Mesenteric fat pad (tissue), 1 donor: ENCODE measurements at regions not wholly inside any gene's neighbourhood (a gene's known extent, or its start where the extent isn't known, plus 50 kb on each side); places are given as distances from the start of the nearest gene placed in this dataset.
"Not testable (repeated sequence)": the region's sequence is repeated elsewhere in the genome, so short reads cannot be mapped to it uniquely, and the experiment has no call there.

Experiments
- DNase-seq: peaks from one replicate; pipeline ENCODE4 v3.0.0-alpha.2; 2020; ENCODE audit warnings: low spot score
- donor health status: DM: yes; HTN: yes; CAD: no.

DNA sequence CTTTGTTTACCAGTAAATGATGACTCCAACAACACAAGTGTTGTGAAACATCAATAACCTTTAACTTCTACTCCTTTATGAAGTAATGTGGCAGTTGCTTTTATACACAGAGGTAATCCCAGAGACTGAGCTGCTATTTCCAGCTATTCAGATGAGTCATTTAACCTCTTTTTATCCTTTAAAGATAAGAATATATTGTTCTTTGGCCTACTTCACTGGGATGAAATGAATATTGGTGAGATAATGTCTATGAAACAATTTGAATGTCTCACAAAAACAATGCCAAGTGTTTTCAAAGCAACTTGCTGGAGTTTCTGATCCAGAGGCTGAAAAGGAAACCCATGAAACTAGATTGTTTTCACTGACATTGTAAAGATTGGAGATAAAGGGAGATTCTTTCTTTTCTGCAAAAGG lies 564.4 kb upstream of the LUZP2 start:
- no peak for DNase-seq

DNA sequence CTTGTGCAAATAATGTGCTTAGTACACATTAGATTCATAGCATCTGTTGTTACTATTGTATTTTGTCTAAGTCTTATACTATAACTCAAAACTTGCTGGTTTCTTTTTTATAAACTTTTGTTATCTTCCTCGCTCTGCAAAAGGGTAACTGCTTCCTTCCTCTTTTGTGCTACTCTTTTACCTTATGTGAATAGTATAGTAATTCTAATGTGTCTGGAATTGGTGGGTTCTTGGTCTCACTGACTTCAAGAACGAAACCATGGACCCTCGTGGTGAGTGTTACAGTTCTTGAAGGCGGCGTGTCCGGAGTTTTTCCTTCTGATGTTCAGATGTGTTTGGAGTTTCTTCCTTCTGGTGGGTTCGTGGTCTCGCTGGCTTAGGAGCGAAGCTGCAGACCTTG lies 563.1 kb upstream of the LUZP2 start:
- no peak for DNase-seq

DNA sequence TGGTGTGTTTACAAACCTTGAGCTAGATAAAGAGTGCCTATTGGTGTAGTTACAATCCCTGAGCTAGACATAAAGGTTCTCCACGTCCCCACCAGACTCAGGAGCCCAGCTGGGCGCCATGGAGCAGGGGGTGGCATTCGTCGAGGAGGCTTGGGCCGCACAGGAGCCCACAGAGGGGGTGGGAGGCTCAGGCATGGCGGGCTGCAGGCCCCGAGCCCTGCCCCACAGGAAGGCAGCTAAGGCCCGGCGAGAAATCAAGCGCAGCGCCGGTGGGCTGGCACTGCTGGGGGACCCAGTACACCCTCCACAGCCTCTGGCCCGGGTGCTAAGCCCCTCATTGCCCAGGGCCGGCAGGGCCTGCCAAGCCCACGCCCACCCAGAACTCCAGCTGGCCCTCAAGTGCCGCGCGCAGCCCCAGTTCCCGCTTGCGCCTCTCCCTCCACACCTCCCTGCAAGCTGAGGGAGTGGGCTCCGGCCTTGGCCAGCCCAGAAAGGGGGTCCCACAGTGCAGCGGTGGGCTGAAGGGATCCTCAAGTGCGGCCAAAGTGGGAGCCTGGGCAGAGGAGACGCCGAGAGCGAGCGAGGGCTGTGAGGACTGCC lies 562.1 kb upstream of the LUZP2 start:
- not testable (repeated sequence) for DNase-seq

DNA sequence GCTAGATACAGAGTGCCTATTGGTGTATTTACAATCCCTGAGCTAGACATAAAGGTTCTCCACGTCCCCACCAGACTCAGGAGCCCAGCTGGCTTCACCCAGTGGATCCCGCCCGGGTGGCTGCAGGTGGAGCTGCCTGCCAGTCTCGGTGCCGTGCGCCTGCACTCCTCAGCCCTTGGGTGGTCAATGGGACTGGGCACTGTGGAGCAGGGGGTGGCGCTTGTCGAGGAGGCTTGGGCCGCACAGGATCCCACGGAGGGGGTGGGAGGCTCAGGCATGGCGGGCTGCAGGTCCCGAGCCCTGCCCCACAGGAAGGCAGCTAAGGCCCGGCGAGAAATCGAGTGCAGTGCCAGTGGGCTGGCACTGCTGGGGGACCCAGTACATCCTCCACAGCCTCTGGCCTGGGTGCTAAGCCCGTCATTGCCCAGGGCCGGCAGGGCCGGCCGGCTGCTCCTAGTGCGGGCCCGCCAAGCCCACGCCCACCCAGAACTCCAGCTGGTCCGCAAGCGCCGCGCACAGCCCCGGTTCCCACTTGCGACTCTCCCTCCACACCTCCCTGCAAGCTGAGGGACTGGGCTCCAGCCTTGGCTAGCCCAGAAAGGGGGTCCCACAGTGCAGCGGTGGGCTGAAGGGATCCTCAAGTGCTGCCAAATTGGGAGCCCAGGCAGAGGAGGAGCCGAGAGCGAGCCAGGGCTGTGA lies 554.6 kb upstream of the LUZP2 start:
- DNase-seq: not testable (repeated sequence)

DNA sequence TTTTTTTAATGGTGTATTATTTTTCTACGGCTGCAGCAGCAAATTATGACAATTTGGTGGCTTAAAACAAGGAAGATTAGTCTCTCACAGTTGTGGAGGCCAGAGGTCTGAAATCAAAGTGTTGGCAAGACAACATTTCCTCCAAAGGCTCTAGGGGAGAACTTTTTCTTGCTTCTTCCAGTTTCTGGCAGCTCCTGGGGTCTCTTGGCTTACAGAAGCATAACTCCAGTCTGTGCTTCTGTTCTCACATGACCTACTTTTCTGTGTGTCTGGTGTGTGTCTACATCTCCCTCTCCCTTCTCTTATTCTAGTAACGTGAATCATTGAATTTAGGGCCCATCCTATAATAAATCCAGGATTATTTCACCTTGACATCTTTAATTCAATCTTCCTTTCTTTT lies 551.9 kb upstream of the LUZP2 start:
- DNase-seq: no peak

DNA sequence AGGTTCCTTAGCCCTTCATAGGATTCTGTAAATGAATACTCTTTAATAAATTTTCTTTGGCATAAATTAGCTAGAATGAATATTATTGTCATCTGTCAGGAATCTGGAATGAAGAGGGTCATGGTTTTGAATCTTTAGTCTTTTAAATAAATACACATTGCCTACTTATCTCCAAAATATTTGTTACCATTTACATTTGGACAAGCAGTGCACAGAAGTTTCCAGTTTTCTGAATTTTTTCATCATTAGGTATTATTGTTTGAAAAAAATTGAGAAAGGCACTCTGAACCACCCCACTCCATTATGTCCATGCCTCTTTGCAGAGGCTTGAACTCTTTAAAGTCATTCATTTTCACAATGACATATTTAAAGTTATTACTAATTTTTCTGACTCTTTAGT lies 549.0 kb upstream of the LUZP2 start:
- DNase-seq: no peak

DNA sequence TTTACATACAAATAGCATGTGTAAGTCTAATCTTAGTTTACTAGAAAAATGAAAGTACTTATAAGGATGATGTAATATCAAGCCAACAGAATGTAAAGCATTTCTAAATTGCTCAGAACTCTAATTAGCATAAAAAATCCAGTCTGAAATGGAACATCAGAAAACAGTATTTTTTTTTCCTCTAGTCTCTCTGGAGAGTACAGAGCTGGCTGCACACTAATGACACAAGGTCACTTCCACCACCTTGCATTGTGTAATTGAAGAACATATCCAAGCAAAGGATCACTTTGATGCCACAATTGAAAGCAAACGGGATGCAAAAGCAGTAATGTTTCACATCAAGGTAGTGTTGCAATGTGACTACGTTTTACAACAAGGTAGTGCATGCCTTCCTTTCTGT lies 548.0 kb upstream of the LUZP2 start:
- DNase-seq: no peak

DNA sequence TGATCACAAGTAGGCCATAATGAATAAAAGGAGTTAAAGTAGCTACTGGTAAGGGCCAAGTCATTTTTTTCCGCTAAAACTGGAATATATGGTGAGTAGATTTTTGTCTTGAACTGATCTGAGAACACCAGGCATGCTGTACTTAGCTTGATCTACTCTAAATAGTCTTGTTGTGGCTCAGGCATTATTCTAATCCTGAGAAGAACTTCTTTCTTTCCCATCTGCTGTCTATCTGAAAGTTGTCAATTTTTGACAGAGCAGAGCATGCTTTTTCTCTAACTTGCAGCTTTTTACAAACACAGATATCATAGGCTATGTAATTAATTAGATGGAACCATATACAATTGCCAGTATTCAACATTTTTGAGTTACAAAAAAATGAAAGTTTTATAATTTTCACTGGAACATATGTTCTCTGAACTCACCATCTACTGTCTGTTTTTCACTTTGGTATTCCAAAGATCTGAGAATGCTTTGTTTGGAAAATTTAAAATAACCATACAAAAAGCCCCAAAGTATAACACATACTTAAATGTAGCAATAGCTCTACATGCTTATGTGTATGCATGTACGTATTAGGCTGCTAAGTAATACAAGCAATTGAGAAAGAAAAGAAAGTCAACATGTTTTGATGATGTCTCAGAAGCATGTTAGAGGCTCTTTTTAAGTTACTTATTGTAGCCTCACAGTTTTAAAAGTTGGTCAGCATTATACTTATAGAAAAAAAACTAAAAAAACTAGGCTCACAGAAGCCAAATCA lies 542.7 kb upstream of the LUZP2 start:
- no peak for DNase-seq

DNA sequence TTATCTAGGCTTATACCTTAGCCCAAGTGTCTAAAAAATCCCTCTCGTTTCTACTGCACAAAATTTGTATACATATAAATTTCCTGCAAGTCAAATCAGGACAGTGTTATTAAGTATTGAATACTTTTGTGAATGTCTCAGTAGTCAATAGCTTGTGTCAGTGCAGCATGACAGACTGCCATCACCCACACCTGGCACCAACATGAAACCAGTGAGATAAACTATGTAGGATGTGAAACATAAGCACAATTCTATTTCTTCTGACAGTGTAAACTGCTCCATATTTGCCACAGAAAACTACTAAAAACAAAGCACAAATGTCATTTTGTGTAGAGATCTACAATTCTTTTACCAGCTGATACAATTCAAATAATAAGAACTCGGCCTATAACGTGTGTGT lies 542.1 kb upstream of the LUZP2 start:
- no peak for DNase-seq

DNA sequence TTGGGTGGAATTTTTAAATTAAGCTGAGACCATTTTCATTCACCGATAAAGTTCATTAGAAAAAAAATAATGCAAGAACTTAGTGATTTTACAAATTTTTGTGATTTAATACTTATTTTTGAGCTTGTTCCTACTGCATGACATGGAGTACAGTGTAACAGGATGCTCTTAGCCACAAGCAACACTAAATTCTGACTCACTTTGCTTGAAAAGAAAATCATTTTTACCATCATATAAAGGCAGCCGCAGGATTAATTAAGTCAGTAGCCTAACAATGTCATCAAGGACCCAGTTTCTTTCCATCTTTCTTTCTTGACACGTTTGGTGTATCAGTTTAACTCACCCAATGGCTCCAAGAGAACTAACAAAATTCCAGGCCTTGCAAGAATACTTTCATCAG lies 540.3 kb upstream of the LUZP2 start:
- DNase-seq: no peak

DNA sequence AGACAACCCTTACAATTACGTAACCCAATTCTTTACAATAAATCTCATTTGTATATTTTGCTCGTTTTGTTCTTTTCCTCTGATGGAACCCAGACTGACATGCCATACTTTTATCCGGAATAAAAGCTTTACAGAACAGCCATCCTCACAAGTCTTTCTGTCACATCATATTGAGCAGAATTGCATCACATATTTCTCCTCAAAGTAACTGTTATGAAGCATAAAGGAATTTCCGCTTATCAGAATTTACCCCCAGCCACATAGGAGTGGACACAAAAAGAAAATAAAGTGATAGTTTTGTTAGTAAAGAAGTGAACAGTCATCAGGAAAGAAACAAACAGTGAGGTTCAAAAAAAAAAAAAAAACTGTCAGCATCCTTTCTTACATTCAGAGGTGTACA lies 539.5 kb upstream of the LUZP2 start:
- DNase-seq: no peak

DNA sequence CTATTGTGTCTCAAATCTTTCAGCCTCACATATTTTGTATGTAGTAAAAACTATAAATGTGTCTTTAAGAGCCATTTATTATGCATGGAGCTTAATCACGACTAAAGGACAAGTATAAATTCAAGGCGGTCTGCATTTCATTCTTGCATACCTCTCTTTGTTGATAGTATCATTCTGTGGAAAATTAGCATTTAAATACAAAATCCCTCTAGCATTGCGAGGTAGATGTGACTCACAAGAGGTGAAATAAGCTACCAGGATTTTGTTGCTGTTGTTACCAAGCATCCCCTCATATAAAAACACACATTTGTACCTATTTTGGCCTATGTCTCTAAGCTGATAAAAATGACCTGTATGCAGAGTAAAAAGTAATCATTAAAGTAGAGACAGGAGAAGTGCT lies 537.4 kb upstream of the LUZP2 start:
- no peak for DNase-seq

DNA sequence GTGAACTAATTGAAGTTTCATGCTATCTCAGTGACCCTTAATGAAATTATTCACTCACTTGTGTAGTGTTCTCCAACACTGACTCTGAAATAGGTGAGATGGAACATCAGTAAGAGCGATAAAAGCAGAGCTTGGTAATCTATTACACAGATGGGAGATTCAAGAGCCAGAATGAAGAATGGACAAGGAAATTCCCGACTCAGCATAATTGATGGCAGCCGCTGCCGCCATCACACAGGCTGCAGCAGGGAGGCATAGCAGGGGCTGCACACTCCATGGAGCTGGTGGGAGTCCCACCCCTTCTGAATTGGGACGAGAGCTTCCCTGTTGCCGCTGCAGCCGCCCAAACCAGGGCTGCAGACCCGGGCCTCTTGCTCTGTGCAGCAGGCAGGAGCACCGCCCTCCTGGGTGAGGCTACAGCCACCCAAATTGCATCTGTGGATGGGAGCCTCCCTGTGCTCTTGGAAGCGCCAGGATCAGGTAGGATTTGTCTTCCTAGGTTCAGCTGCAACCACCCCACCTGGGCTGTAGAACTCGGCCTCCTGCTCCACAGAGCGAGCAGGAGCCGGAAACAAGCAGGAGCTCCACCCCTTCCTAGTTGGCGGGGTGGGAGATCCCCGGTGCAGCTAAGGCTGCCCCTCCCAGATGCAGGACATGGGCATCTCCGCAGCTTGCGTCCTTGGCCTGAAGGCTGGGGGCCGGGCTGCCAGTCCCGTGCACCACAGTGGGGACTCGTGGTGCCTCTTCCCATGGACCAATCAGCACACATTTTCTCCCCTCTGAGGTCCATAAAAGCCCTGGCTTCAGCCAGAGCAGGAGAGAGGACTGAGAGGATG lies 535.1 kb upstream of the LUZP2 start:
- DNase-seq: no peak

DNA sequence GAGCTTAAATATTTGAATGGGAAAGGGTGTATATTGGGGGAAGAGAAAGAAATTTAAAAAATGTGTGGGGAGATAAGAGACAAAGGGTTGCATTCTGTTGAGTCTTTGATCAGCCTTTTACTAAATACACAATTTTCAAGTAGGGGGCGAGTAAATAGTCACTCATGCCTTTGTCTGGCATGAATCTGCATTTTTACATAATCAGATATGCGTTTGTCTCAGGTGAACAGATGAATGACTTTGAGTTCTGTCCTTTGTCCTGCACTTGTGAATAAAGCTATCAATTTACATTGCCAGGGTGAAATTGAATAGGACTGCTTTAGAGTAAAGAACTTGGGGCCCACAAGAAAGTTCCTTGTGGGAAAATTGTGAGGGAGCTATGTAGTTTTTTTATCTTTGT lies 523.6 kb upstream of the LUZP2 start:
- no peak for DNase-seq

DNA sequence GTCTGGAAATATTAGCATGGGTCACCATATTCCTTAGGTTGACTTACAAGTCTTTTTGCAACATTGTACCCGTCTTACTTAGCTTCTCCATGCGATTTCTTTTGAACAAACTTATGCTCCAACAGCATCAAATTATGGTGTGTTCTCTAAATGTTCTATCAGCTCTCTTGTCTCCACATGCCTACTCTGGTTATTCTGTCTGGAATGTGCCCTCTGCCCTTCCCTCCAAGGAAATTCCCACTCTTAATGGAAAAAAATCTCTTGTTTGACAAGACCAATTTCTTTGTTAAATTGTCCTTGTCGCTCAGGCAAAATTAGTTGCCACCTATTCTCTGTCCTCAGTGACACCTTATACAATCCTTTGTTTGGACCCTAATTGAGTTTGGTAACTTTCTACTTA lies 522.8 kb upstream of the LUZP2 start:
- no peak for DNase-seq

DNA sequence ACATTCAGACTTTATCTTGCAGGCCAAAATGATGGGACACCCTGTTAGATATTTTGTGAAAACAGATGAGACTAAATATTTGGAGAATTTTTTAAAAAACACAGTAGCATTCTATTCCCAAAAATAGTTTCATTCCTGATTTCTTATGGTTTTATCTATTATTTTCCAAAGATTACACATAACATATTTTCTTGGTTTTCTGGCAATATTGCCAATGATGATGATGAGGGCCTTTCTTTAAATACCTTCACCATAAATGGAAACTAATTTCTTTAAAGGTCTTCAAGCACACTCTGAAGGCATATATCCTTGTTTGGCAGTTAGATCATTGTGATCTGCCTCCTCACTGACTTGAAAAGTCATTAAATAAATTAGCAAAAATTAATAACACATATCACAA lies 522.3 kb upstream of the LUZP2 start:
- no peak for DNase-seq

DNA sequence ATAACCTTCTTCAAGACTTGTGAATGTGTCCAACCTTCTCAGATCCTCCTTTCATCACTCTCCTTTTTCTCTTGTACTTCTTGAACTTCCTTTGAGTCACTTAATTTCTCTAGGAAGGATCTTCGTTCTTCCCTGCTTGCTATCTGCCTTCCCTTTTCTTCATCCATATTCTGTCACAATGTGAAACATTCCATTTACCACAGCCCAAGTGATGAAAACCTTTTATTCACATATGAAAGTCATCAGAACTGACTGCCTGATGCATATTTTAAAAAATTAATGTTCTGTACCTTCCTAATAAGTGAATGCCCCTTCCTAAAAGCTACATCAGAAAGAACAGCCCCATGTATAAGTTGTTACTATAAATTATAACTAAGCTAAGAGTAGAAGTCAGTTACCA lies 520.4 kb upstream of the LUZP2 start:
- no peak for DNase-seq

DNA sequence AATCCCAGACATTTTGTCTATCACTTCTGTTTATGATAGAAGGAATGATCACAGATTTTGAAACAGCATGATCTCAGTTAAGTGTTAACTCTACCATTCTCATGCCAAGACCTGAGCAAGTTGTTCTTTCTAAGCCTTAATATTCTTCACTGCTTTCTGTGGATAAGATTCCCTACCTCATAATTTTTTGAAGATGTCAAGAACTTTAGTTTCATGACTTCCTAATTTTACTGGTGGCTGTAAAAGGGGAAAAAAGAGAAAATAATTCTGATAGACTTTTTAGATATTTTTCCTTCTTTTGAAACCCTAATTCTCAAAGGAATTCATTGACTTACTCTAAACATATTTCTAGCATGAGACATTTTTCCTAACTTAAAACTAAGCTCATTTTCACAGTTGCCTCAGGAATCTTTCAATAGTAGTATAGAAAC lies 520.0 kb upstream of the LUZP2 start:
- no peak for DNase-seq

DNA sequence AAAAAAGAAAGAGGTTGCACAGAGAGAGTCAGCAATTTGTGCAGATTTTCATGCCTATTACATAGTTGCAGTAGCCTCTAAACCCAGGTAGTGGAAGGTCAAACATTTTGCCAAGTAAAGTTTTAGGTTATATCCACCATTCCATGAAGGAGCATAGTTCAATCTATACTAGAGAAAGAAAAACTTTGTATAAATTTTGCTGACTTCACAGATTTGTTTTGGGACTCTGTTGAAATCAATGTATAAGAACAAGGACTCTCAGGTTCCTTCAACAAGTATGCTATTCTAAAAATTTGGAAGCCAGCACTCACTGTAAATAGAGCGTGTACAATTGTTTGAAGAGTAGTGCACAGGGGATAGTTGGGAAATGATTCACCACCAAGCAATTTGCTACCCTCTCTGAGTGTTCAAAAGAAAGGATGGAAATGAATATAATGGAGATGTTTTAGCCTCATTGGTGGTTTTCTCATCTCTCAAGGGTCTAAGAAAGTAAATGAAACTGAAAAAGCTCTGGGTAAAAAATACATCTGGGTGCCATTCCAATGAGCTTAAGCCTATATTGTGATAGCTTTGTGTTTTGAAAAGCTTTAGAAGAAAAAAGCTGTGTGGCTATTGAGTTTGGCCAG lies 508.4 kb upstream of the LUZP2 start:
- DNase-seq: no peak

DNA sequence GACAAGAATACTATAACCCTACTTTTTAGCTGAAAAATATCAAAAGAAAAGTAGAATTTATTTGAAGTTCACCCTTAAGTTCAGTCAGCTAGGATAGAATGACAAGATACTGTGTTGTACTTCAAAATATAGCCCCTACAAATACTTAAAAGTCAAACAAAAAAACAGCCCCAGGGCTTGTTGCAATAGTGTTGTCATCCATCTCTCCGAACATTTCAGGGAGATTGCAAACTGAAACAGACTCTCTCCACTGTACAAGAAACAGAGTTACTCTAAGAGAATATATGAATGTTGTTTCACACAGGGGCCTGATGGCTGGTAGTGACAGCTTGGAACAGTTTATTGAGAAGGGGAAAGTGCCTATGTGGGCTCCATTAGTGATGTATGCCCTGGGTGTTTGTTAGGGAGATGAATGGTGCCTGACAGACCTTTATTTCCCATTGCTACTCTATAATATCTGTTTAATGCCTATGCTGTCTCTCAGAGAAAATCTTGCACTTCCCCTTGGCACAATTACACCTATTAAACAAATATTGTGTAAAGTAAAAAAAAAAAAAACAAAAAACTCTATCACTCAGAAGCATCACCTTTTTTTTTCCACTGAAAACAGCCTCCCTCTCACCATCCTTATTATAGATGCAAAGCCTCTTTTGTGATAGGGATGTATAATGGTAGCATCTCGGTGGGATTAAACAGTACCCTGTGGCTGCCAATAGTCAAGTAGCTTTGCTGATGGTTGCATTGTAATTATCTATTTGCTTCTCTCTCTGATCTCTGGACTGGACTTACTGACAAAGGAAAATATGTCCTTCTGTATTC lies 506.3 kb upstream of the LUZP2 start:
- DNase-seq: no peak

DNA sequence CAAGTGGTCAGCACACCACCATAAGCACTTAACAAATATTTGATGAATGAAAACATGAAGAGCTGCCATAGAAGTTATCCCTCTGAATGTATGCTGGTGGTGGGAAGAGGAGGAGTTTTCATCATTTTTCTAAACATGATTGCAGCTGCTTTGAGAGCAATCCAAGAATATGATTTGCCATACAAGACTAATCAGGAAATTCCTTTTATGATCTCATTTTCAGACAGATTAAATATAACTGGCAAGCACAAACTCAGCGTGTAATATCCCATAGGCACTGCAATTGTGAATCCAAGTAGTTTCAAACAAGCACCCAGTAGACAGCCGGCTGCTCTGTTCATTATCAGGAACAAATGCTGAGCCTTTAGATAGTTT lies 505.7 kb upstream of the LUZP2 start:
- no peak for DNase-seq
